Parathyroid adenoma (tissue), 2 donors: ENCODE measurements at regions not wholly inside any gene's neighbourhood (a gene's known extent, or its start where the extent isn't known, plus 50 kb on each side); places are given as distances from the start of the nearest gene placed in this dataset.

Experiments
- H2AFZ ChIP-seq: fragments of 300-600 bp; sonication (generic); one replicate; pipeline ENCODE4 v1.7.0; 2017; ENCODE audit warnings: antibody characterized with exemption, mild to moderate bottlenecking
- H3K27ac ChIP-seq: fragments of 300-600 bp; sonication (generic); one replicate; pipeline ENCODE4 v1.7.0; 2017
- H3K27me3 ChIP-seq: fragments of 300-600 bp; sonication (generic); one replicate; pipeline ENCODE4 v1.7.0; 2017; ENCODE audit warnings: low read length; ENCODE audit not compliant: control insufficient read depth, insufficient read depth
- H3K36me3 ChIP-seq: fragments of 300-600 bp; sonication (generic); one replicate; pipeline ENCODE4 v1.7.0; 2017; ENCODE audit warnings: low read length; ENCODE audit not compliant: control insufficient read depth, insufficient read depth
- H3K4me1 ChIP-seq: fragments of 300-600 bp; sonication (generic); one replicate; pipeline ENCODE4 v1.7.0; 2017; ENCODE audit warnings: control low read depth
- H3K4me2 ChIP-seq: fragments of 300-600 bp; sonication (generic); one replicate; pipeline ENCODE4 v1.7.0; 2017; ENCODE audit warnings: low read length
- H3K4me3 ChIP-seq: fragments of 300-600 bp; sonication (generic); one replicate; pipeline ENCODE4 v1.7.0; 2017; ENCODE audit warnings: low read depth, low read length
- H3K79me2 ChIP-seq: fragments of 300-600 bp; sonication (generic); one replicate; pipeline ENCODE4 v1.7.0; 2017; ENCODE audit warnings: control low read depth
- H3K9ac ChIP-seq: fragments of 300-600 bp; sonication (generic); one replicate; pipeline ENCODE4 v1.7.0; 2017; ENCODE audit warnings: mild to moderate bottlenecking
- H3K9me3 ChIP-seq: fragments of 300-600 bp; sonication (generic); one replicate; pipeline ENCODE4 v1.7.0; 2017; ENCODE audit warnings: low read length; ENCODE audit not compliant: control insufficient read depth
- TF ChIP-seq, protein P1 (sequence below): fragments of 300-600 bp; sonication (generic); IDR thresholded peaks from one replicate; pipeline ENCODE4 v1.7.0; 2017; ENCODE audit warnings: antibody characterized with exemption, mild to moderate bottlenecking
- donor health status: primary hyperparathyroidism.

DNA sequence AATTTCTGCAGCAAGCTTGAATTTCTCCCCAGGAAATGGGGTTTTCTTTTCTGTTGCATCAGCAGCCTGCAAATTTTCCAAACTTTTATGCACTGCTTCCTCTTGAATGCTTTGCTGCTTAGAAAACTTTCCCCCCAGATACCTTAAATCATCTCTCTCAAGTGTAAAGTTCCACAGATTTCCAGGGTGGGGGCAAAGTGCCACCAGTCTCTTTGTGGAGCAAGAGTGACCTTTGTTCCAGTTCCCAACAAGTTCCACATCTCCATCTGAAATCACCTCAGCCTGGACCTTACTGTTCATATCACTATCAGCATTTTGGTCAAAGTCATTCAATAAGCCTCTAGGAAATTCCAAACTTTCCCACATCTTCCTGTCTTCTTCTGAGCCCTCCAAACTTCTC is 241.6 kb upstream of the TMTC1 start:
- no peaks in the 10 kb centered on the region for H3K79me2 ChIP-seq
- TF ChIP-seq, protein P1, sequence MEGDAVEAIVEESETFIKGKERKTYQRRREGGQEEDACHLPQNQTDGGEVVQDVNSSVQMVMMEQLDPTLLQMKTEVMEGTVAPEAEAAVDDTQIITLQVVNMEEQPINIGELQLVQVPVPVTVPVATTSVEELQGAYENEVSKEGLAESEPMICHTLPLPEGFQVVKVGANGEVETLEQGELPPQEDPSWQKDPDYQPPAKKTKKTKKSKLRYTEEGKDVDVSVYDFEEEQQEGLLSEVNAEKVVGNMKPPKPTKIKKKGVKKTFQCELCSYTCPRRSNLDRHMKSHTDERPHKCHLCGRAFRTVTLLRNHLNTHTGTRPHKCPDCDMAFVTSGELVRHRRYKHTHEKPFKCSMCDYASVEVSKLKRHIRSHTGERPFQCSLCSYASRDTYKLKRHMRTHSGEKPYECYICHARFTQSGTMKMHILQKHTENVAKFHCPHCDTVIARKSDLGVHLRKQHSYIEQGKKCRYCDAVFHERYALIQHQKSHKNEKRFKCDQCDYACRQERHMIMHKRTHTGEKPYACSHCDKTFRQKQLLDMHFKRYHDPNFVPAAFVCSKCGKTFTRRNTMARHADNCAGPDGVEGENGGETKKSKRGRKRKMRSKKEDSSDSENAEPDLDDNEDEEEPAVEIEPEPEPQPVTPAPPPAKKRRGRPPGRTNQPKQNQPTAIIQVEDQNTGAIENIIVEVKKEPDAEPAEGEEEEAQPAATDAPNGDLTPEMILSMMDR: no peak
- H3K4me3 ChIP-seq: no peak overlapping the region
- no peak overlapping the region for H3K27ac ChIP-seq
- H3K9ac ChIP-seq: no peak overlapping the region
- H3K36me3 ChIP-seq: no peaks in the 10 kb centered on the region
- H3K27me3 ChIP-seq: no peaks in the 10 kb centered on the region
- H3K4me2 ChIP-seq: no peak overlapping the region
- no peaks in the 10 kb centered on the region for H3K9me3 ChIP-seq
- no peak overlapping the region for H2AFZ ChIP-seq
- no peaks in the 10 kb centered on the region for H3K4me1 ChIP-seq

DNA sequence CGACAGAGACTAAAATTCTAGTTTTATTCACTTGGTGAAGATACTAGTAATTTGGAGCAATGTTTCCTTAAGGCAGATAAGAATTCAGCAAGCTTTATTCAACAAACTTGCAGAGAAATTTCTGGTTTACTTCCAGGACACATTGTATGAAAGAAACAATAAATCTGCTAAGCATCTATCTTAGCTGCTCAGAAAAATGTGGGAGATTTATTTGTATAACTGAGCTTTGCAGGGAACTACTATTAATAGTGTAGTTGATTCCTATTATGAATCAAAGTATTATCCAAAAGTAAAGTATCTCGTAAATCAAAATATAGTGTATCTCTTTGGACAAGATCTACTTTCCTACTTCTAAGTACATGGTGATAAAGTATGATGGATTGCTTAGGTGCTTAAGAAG is 239.4 kb upstream of the TMTC1 start:
- Histone ChIP-seq H3K36me3 (no peaks in the 10 kb centered on the region), H2AFZ (no peak overlapping the region), H3K9me3 (no peaks in the 10 kb centered on the region), H3K79me2 (no peaks in the 10 kb centered on the region), H3K4me1 (no peaks in the 10 kb centered on the region), H3K27me3 (no peaks in the 10 kb centered on the region), H3K4me2 (no peak overlapping the region), H3K4me3 (no peak overlapping the region), H3K9ac (no peak overlapping the region), H3K27ac (no peak overlapping the region)
- TF ChIP-seq, protein P1: no peak

DNA sequence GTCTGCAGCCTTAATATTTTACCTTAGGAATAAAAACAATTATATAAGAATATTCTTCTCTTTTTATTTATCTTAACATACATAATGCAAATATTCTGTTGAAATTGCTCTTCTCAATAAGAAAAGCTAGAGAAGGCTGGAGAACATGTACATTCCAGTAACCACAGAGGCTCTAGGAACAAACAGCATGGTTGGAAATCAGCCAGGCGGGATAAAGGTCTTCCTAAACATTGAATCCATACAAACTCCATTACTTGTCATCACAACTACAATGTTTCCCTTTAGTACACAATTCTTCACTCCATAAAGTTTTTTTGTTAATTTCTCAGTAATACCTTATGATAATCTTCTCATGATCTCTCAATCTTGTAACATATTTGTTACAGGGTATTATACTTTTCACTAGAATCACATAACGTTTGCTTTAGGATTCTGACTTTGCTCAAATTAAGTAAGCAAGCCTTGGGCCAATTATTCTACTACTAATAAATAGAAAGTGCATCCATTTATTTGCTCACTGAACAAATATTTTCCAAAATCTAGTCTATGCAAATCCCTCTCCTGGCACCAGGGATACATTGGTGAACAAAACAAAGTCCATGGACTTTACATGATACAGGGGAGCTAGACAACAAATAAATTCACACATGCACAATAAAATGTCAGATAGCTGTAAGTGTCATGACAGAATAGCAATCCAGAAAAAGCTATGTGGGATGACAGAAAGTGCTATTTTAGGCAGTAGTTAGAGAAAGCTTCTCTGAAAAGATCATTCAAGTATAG is 237.5 kb upstream of the TMTC1 start:
- TF ChIP-seq, protein P1: no peak
- Histone ChIP-seq H3K9me3 (no peaks in the 10 kb centered on the region), H3K27me3 (no peaks in the 10 kb centered on the region), H2AFZ (no peak overlapping the region), H3K4me3 (no peak overlapping the region), H3K27ac (no peak overlapping the region), H3K4me2 (no peak overlapping the region), H3K79me2 (no peaks in the 10 kb centered on the region), H3K36me3 (no peaks in the 10 kb centered on the region), H3K4me1 (no peaks in the 10 kb centered on the region), H3K9ac (no peak overlapping the region)

DNA sequence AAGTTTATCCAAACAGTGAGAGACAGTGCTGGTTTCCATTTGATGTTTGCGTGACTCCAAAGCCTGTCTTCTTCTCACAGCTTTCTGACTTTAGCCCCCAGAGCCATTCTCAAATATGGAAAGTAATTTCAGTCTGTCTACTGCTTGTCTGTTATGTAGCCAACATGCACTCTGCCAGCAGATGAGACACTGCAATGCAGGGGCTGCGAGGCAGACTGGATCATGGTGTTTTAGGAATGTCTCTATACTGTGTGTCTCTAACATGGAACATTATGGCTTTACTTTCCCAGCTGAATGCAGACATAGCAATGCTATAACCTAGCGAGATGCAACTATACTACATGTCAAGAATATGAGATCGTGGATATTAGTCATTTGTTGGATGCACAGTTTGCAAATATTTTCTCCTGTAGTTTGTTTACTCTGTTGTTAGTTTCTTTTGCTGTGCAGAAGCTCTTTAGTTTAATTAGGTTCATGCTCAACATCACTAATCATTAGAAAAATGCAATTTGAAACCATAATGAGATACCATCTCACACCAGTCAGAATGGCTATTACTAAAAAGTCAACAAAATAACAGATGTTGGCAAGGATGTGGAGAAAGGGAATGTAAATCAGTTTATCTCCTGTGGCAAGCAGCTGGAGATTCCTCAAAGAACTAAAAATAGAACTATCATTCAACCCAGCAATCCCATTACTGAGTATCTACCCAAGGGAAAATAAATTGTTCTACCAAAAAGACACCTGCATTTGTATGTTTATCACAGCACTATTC is 235.8 kb upstream of the TMTC1 start:
- Histone ChIP-seq H2AFZ (no peak overlapping the region), H3K4me3 (no peak overlapping the region), H3K27me3 (no peaks in the 10 kb centered on the region), H3K79me2 (no peaks in the 10 kb centered on the region), H3K9ac (no peak overlapping the region), H3K36me3 (no peaks in the 10 kb centered on the region), H3K4me2 (no peak overlapping the region), H3K4me1 (no peaks in the 10 kb centered on the region), H3K9me3 (no peaks in the 10 kb centered on the region), H3K27ac (no peak overlapping the region)
- TF ChIP-seq, protein P1: no peak
